B cell (primary cell): ENCODE measurements at regions not wholly inside any gene's neighbourhood (a gene's known extent, or its start where the extent isn't known, plus 50 kb on each side); places are given as distances from the start of the nearest gene placed in this dataset.

ENCODE experiments used
- ATAC-seq: fragments of 200-7000 bp; cut with Tn5 transposase; one replicate; pipeline ENCODE4 v1.10.0; 2021; ENCODE audit warnings: low read depth, mild to moderate bottlenecking, moderate number of reproducible peaks, moderate library complexity
- CTCF ChIA-PET: fragments of 350-600 bp; sonication (Branson Sonifier 250); formaldehyde crosslinking; loops from one replicate; lab custom pipeline; 2021; ENCODE audit warnings: antibody characterized with exemption, inconsistent platforms; lab: Charles Lee
- POLR2A ChIA-PET: fragments of 350-600 bp; sonication (Branson Sonifier 250); formaldehyde crosslinking; loops from one replicate; lab custom pipeline; 2021; ENCODE audit warnings: antibody characterized with exemption; lab: Charles Lee
- DNase-seq: peaks from one replicate; pipeline ENCODE4 v3.0.0; 2013
- H2AFZ ChIP-seq: 2 replicates; pipeline ENCODE4 v1.6.1; 2012; ENCODE audit warnings: mild to moderate bottlenecking, low read depth, low read length; ENCODE audit not compliant: insufficient read depth, poor library complexity, severe bottlenecking
- H3K27ac ChIP-seq, 2 donors: 1 replicate in 1 of 2; 2 replicates in 1 of 2; pipeline ENCODE4 v1.5.1; 2012 to 2013; ENCODE audit warnings: low read length in 2 of 2, mild to moderate bottlenecking in 2 of 2, moderate library complexity in 1 of 2
- H3K27me3 ChIP-seq, 4 experiments: fragments of 200-600 bp in 1 of 4; sonication (generic) in 1 of 4; replicated peaks in 1 of 4; 1 replicate in 2 of 4; 2 replicates in 2 of 4; pipeline versions ENCODE4 v1.6.1 to v1.7.0; 2013 to 2016; ENCODE audit warnings: low read length in 3 of 4, mild to moderate bottlenecking in 2 of 4, mixed read lengths in 1 of 4, moderate library complexity in 1 of 4; ENCODE audit not compliant: insufficient read depth in 4 of 4, control insufficient read depth in 3 of 4; ENCODE audit errors: control extremely low read depth in 1 of 4
- H3K36me3 ChIP-seq, 2 experiments: replicated peaks in 1 of 2; 1 replicate in 1 of 2; 2 replicates in 1 of 2; pipeline versions ENCODE4 v1.6.1 to v1.7.1; 2013; ENCODE audit warnings: low read length in 1 of 2; ENCODE audit not compliant: insufficient read depth in 2 of 2, control insufficient read depth in 1 of 2; ENCODE audit errors: control extremely low read depth in 1 of 2, extremely low read depth in 1 of 2
- H3K4me1 ChIP-seq, 2 donors: fragments of 200-600 bp in 1 of 2; sonication (generic) in 1 of 2; 1 replicate in 1 of 2; 2 replicates in 1 of 2; pipeline versions ENCODE4 v1.5.1 to v1.6.1; 2013 to 2017; ENCODE audit warnings: low read length in 2 of 2; ENCODE audit not compliant: control insufficient read depth in 2 of 2, insufficient read depth in 2 of 2
- H3K4me2 ChIP-seq: replicated peaks from 2 replicates; pipeline ENCODE3; 2012; ENCODE audit warnings: mild to moderate bottlenecking, low read depth, low read length; ENCODE audit not compliant: poor library complexity, severe bottlenecking
- H3K4me3 ChIP-seq, 5 experiments: fragments of 200-600 bp in 1 of 5; sonication (generic) in 1 of 5; 1 replicate in 3 of 5; 2 replicates in 2 of 5; pipeline versions ENCODE4 v1.5.1 to v1.7.0; 2011 to 2016; ENCODE audit warnings: low read length in 4 of 5, mild to moderate bottlenecking in 4 of 5, low read depth in 2 of 5, control low read depth in 1 of 5, moderate library complexity in 1 of 5; ENCODE audit not compliant: insufficient read depth in 1 of 5; ENCODE audit errors: control extremely low read depth in 1 of 5, extremely low read depth in 1 of 5
- H3K79me2 ChIP-seq: fragments of 200-600 bp; sonication (generic); one replicate; pipeline ENCODE4 v1.6.0; 2016; ENCODE audit warnings: low read length; ENCODE audit not compliant: control insufficient read depth, insufficient read depth
- H3K9ac ChIP-seq: fragments of 200-600 bp; sonication (generic); 2 replicates; pipeline ENCODE4 v1.6.1; 2017; ENCODE audit warnings: mild to moderate bottlenecking, low read length, moderate library complexity
- H3K9me3 ChIP-seq, 3 donors: one replicate each; pipeline versions ENCODE4 v1.6.1 to v1.7.1; 2013; ENCODE audit warnings: low read length in 2 of 3; ENCODE audit not compliant: control insufficient read depth in 2 of 3, insufficient read depth in 1 of 3; ENCODE audit errors: control extremely low read depth in 1 of 3
- H4K20me1 ChIP-seq: 2 replicates; pipeline ENCODE4 v1.6.0; 2012; ENCODE audit warnings: mild to moderate bottlenecking, low read length; ENCODE audit not compliant: insufficient read depth, control insufficient read depth, poor library complexity, severe bottlenecking
- H3K27ac Mint-ChIP-seq: one replicate; pipeline ENCODE4 v1.8.0; 2021; ENCODE audit warnings: mixed read lengths
- H3K27me3 Mint-ChIP-seq: one replicate; pipeline ENCODE4 v1.8.0; 2021; ENCODE audit warnings: mixed read lengths
- H3K4me1 Mint-ChIP-seq: one replicate; pipeline ENCODE4 v1.8.0; 2021; ENCODE audit warnings: mixed read lengths
- H3K4me3 Mint-ChIP-seq: one replicate; pipeline ENCODE4 v1.8.0; 2021; ENCODE audit warnings: mixed read lengths
- H3K9me3 Mint-ChIP-seq: one replicate; pipeline ENCODE4 v1.8.0; 2022; ENCODE audit warnings: mixed read lengths; ENCODE audit not compliant: insufficient read depth
- EZH2 ChIP-seq: IDR thresholded peaks from 2 replicates; pipeline ENCODE4 v1.6.1; 2012; ENCODE audit warnings: borderline replicate concordance, low read depth, mild to moderate bottlenecking, moderate library complexity, low read length; ENCODE audit not compliant: insufficient read depth, poor library complexity, severe bottlenecking
- WGBS: methylation state at CpG from one replicate; pipeline ENCODE4 v1.1.5; 2013; ENCODE audit warnings: missing lambda C conversion rate; ENCODE audit not compliant: insufficient coverage; 5-methylcytosine and 5-hydroxymethylcytosine counted together
- intact Hi-C: fragments of 100-400 bp; cut with micrococcal nuclease; formaldehyde crosslinking; loops from one replicate; pipeline ENCODE4 v1.10.0; 2022
- TF ChIP-seq, protein P1 (sequence below): fragments of 200-600 bp; IDR thresholded peaks from one replicate; pipeline ENCODE4 v1.8.0; 2022; ENCODE audit warnings: antibody characterized with exemption, mild to moderate bottlenecking

DNA sequence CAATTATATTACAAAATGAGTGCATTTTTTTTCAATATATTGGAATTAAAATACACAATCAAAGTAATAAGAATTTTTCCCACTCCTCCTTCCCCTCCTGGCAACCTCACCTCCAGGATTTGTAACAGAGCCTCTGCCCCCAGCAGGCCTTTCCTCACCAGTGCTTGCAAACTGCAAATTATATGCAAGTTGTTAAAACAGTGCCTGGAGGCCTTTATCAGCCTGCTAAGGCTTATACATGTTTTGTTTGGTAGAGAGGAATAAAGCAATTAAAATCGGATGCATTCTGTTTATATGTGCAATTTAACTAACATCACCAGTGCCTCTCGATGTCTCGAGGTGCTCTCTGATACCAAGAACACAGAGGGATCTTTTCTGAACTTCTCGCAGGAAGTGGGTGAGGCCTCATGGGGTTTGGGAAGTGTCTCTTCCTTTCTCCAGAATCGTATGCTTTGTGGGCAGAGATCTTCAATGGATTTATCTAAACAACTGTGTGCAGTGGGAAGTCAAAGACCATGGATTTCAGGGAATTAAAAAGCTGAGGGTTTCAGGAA is 186.8 kb downstream of the CDH26 start:
- no peaks in the 10 kb centered on the region for H3K79me2 ChIP-seq
- Mint-ChIP-seq H3K4me1 (no peaks in the 10 kb centered on the region), H3K27ac (no peak overlapping the region), H3K9me3 (no peaks in the 10 kb centered on the region), H3K27me3 (no peaks in the 10 kb centered on the region), H3K4me3 (no peak overlapping the region)
- no peak for ATAC-seq
- H3K9me3 ChIP-seq, result peaks cover 0 to 3% (median 0%) of the 10 kb centered on the region in 3 donors
- H4K20me1 ChIP-seq, result no peaks in the 10 kb centered on the region
- H3K9ac ChIP-seq, result no peak overlapping the region
- no peak for DNase-seq
- intact Hi-C loops, result no loop called here
- no peak overlapping the region for H3K4me3 ChIP-seq
- CTCF ChIA-PET, result no interaction called here
- WGBS, result 84% methylated on average over 2 of the region's 5 CpGs
- H3K4me1 ChIP-seq, result no peaks in the 10 kb centered on the region
- TF ChIP-seq, protein P1, sequence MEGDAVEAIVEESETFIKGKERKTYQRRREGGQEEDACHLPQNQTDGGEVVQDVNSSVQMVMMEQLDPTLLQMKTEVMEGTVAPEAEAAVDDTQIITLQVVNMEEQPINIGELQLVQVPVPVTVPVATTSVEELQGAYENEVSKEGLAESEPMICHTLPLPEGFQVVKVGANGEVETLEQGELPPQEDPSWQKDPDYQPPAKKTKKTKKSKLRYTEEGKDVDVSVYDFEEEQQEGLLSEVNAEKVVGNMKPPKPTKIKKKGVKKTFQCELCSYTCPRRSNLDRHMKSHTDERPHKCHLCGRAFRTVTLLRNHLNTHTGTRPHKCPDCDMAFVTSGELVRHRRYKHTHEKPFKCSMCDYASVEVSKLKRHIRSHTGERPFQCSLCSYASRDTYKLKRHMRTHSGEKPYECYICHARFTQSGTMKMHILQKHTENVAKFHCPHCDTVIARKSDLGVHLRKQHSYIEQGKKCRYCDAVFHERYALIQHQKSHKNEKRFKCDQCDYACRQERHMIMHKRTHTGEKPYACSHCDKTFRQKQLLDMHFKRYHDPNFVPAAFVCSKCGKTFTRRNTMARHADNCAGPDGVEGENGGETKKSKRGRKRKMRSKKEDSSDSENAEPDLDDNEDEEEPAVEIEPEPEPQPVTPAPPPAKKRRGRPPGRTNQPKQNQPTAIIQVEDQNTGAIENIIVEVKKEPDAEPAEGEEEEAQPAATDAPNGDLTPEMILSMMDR, result no peak
- no peak for TF ChIP-seq EZH2
- no peak overlapping the region for H2AFZ ChIP-seq
- POLR2A ChIA-PET, result no interaction called here
- no peak overlapping the region for H3K27ac ChIP-seq
- no peaks in the 10 kb centered on the region for H3K27me3 ChIP-seq
- H3K4me2 ChIP-seq, result no peak overlapping the region
- H3K36me3 ChIP-seq, result no peaks in the 10 kb centered on the region

DNA sequence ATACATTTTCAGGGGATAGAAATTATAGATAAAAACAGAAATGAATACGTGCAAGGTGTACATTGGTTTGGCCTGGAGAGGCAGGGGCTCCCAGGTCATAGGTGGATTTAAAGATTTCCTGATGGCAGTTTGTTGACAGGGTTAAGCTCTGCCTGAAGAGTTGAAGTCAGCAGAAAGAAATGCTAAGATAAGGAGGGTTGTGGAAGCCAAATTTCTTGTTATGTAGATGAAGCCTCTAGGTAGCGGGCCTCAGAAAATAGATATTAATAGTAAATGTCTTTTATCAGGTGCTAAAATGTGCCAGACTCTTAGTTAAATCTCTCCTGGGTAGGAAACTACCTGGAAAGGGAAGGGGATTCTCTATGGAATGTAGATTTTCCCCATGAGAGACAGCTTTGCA is 188.8 kb downstream of the CDH26 start:
- CTCF ChIA-PET, result no interaction called here
- Mint-ChIP-seq H3K4me3 (no peak overlapping the region), H3K4me1 (no peaks in the 10 kb centered on the region), H3K9me3 (no peaks in the 10 kb centered on the region), H3K27ac (no peak overlapping the region), H3K27me3 (no peaks in the 10 kb centered on the region)
- Histone ChIP-seq H3K9ac (no peak overlapping the region), H2AFZ (no peak overlapping the region), H3K79me2 (no peaks in the 10 kb centered on the region), H3K27ac (no peak overlapping the region), H3K9me3 (peaks cover 0 to 3% (median 0%) of the 10 kb centered on the region in 3 donors), H4K20me1 (no peaks in the 10 kb centered on the region), H3K4me3 (no peak overlapping the region), H3K36me3 (no peaks in the 10 kb centered on the region), H3K4me2 (no peak overlapping the region), H3K27me3 (no peaks in the 10 kb centered on the region), H3K4me1 (no peaks in the 10 kb centered on the region)
- POLR2A ChIA-PET, result no interaction called here
- intact Hi-C loops, result no loop called here
- WGBS, result 100% methylated on average over 1 of the region's 2 CpGs
- DNase-seq (no peak), ATAC-seq (no peak)
- TF ChIP-seq, protein P1, result no peak
- TF ChIP-seq EZH2, result no peak
